ENCODE measurements at regions not wholly inside any gene's neighbourhood (a gene's known extent, or its start where the extent isn't known, plus 50 kb on each side); places are given as distances from the start of the nearest gene placed in this dataset.

DNA sequence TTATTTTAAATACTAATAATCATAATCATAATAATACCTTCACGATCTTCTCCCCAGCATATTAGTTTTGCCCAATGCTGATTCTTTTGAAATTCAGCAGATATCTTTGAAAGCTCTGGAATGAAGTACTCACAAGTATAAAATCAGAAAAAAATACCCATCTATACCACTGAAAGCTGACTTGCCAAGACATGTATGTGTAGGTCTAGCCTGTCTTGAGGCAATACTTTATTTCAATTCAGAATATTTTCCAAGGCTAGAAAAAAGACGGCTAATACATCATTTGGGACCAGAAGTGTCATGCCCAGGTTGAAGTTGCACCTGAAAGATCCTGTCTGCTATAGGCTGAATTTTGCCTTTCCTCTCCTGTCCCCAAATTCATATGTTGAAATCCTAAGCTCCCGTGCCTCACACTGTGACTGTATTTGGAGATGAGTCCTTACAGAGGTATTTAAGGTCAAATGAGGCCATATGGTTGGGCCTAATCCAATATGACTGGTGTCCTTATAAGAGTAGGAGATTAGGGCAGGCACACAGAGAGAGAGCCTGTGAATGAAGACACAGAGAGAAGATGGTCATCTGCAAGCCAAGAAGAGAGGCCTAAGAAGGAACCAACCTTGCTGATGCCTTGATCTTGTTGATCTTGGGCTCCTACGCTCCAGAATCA is 255.9 kb upstream of the CMC1 start:
- POLR2A ChIA-PET = no interaction called here
- TF ChIP-seq, protein P1, sequence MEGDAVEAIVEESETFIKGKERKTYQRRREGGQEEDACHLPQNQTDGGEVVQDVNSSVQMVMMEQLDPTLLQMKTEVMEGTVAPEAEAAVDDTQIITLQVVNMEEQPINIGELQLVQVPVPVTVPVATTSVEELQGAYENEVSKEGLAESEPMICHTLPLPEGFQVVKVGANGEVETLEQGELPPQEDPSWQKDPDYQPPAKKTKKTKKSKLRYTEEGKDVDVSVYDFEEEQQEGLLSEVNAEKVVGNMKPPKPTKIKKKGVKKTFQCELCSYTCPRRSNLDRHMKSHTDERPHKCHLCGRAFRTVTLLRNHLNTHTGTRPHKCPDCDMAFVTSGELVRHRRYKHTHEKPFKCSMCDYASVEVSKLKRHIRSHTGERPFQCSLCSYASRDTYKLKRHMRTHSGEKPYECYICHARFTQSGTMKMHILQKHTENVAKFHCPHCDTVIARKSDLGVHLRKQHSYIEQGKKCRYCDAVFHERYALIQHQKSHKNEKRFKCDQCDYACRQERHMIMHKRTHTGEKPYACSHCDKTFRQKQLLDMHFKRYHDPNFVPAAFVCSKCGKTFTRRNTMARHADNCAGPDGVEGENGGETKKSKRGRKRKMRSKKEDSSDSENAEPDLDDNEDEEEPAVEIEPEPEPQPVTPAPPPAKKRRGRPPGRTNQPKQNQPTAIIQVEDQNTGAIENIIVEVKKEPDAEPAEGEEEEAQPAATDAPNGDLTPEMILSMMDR (IDR thresholded peaks at IDR 0.05 in 2 of 3, conservative IDR thresholded peaks at IDR 0.05 in 1 of 3; ENCODE audit: borderline replicate concordance in 1 of 3, insufficient read depth in 1 of 3, low read depth in 2 of 3, low read length in 2 of 3) = no peak
- TF ChIP-seq EZH2phosphoT487 (IDR thresholded peaks at IDR 0.05; ENCODE audit: borderline replicate concordance) = no peak
- no peak for TF ChIP-seq EZH2 (IDR thresholded peaks at IDR 0.05)
- TF ChIP-seq, protein P2, sequence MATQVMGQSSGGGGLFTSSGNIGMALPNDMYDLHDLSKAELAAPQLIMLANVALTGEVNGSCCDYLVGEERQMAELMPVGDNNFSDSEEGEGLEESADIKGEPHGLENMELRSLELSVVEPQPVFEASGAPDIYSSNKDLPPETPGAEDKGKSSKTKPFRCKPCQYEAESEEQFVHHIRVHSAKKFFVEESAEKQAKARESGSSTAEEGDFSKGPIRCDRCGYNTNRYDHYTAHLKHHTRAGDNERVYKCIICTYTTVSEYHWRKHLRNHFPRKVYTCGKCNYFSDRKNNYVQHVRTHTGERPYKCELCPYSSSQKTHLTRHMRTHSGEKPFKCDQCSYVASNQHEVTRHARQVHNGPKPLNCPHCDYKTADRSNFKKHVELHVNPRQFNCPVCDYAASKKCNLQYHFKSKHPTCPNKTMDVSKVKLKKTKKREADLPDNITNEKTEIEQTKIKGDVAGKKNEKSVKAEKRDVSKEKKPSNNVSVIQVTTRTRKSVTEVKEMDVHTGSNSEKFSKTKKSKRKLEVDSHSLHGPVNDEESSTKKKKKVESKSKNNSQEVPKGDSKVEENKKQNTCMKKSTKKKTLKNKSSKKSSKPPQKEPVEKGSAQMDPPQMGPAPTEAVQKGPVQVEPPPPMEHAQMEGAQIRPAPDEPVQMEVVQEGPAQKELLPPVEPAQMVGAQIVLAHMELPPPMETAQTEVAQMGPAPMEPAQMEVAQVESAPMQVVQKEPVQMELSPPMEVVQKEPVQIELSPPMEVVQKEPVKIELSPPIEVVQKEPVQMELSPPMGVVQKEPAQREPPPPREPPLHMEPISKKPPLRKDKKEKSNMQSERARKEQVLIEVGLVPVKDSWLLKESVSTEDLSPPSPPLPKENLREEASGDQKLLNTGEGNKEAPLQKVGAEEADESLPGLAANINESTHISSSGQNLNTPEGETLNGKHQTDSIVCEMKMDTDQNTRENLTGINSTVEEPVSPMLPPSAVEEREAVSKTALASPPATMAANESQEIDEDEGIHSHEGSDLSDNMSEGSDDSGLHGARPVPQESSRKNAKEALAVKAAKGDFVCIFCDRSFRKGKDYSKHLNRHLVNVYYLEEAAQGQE (IDR thresholded peaks at IDR 0.05; ENCODE audit: low read depth) = no peak
- TF ChIP-seq ZFX (IDR thresholded peaks at IDR 0.05) = no peak
- no peak for TF ChIP-seq ZNF274 (IDR thresholded peaks at IDR 0.05; ENCODE audit: low read depth, low read length)
- no peak for TF ChIP-seq ELF1 (IDR thresholded peaks at IDR 0.05; ENCODE audit: borderline replicate concordance, low read depth)
- TF ChIP-seq SRF (IDR thresholded peaks at IDR 0.05; ENCODE audit: low read depth) = no peak
- TF ChIP-seq YY1 (IDR thresholded peaks at IDR 0.05; ENCODE audit: extremely low read depth, insufficient replicate concordance, low read depth, low read length) = no peak
- TF ChIP-seq SIN3A (IDR thresholded peaks at IDR 0.05; ENCODE audit: low read depth) = no peak
- TF ChIP-seq CBX3 (IDR thresholded peaks at IDR 0.05; ENCODE audit: low read depth) = no peak
- no peak for TF ChIP-seq ZBTB33 (IDR thresholded peaks at IDR 0.05; ENCODE audit: extremely low read depth, insufficient replicate concordance, low read length)
- TF ChIP-seq FOSL1 (IDR thresholded peaks at IDR 0.05; ENCODE audit: low read depth) = no peak
- no peak for TF ChIP-seq SP1 (IDR thresholded peaks at IDR 0.05; ENCODE audit: low read depth)
- TF ChIP-seq JUND (IDR thresholded peaks at IDR 0.05) = no peak
- TF ChIP-seq RAD21 (IDR thresholded peaks at IDR 0.05; ENCODE audit: low read depth) = no peak
- TF ChIP-seq POLR2A (IDR thresholded peaks at IDR 0.05; ENCODE audit: borderline replicate concordance, extremely low read depth, insufficient read depth, insufficient read length) = no peak
- TF ChIP-seq MAX (IDR thresholded peaks at IDR 0.05) = no peak
- no peak for TF ChIP-seq TCF7L2 (IDR thresholded peaks at IDR 0.05; ENCODE audit: borderline replicate concordance, extremely low read depth, insufficient read depth, insufficient read length)
- no peak for TF ChIP-seq ATF3 (IDR thresholded peaks at IDR 0.05)
- ATAC-seq = no peak
- Histone ChIP-seq H3K36me3 (ENCODE audit: control insufficient read depth in 1 of 2, insufficient read depth in 2 of 2, low read length in 2 of 2) (no peaks in the 10 kb centered on the region), H3K9me2 (ENCODE audit: insufficient read depth) (no peaks in the 10 kb centered on the region), H3K27me3 (ENCODE audit: insufficient read depth, low read length) (no peaks in the 10 kb centered on the region), H3K27ac (ENCODE audit: low read depth, low read length) (no peak overlapping the region), H2AFZ (ENCODE audit: low read depth, low read length, poor library complexity, severe bottlenecking) (no peak overlapping the region), H3K4me1 (ENCODE audit: control insufficient read depth in 1 of 2, insufficient read depth in 2 of 2, low read length in 2 of 2) (no peaks in the 10 kb centered on the region), H3K4me2 (ENCODE audit: low read length) (no peak overlapping the region), H3K9me3 (ENCODE audit: control insufficient read depth in 1 of 2, insufficient read depth in 1 of 2, low read depth in 1 of 2, low read length in 2 of 2) (no peaks in the 10 kb centered on the region), H4K20me1 (ENCODE audit: insufficient read depth) (no peaks in the 10 kb centered on the region), H3K4me3 (replicated peaks in 1 of 2; ENCODE audit: low read depth in 1 of 2, low read length in 2 of 2) (no peak overlapping the region), H3K9ac (ENCODE audit: low read length) (no peak overlapping the region), H3K79me2 (ENCODE audit: insufficient read depth, low read length) (no peaks in the 10 kb centered on the region)
- CTCF ChIA-PET = no interaction called here
- no TSS peak for BruUV-seq (replicated peaks)
- no peak for DNase-seq (ENCODE audit: low read depth, low spot score)
- intact Hi-C loops (cut with micrococcal nuclease) = no loop called here
- RAD21 ChIA-PET (ENCODE audit: low non-redundant PET in 1 of 2, low total read pairs in 2 of 2, uncharacterized antibody in 2 of 2, unreplicated experiment in 2 of 2) = no interaction called here
